ENCODE measurements at regions not wholly inside any gene's neighbourhood (a gene's known extent, or its start where the extent isn't known, plus 50 kb on each side); places are given as distances from the start of the nearest gene placed in this dataset.

DNA sequence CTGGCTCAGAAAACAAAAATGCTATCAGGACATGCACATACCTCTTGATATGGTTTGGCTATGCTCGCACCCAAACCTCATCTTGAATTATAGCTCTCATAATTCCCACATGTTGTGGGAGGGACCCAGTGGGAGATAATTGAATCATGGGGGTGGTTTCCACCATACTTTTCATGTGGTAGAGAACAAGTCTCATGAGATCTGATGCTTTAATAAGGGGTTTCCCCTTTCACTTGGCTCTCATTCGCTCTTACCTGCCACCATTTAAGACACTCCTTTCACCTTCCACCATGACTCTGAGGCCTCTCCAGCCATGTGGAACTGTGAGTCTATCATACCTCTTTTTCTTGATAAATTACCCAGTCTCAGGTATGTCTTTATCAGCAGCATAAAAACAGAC is 958.6 kb downstream of the TRAM1L1 start:
- TF ChIP-seq POLR2A (IDR thresholded peaks at IDR 0.05): no peak
- TF ChIP-seq, protein P1, sequence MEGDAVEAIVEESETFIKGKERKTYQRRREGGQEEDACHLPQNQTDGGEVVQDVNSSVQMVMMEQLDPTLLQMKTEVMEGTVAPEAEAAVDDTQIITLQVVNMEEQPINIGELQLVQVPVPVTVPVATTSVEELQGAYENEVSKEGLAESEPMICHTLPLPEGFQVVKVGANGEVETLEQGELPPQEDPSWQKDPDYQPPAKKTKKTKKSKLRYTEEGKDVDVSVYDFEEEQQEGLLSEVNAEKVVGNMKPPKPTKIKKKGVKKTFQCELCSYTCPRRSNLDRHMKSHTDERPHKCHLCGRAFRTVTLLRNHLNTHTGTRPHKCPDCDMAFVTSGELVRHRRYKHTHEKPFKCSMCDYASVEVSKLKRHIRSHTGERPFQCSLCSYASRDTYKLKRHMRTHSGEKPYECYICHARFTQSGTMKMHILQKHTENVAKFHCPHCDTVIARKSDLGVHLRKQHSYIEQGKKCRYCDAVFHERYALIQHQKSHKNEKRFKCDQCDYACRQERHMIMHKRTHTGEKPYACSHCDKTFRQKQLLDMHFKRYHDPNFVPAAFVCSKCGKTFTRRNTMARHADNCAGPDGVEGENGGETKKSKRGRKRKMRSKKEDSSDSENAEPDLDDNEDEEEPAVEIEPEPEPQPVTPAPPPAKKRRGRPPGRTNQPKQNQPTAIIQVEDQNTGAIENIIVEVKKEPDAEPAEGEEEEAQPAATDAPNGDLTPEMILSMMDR (IDR thresholded peaks at IDR 0.05): no peak
